ENCODE measurements at regions not wholly inside any gene's neighbourhood (a gene's known extent, or its start where the extent isn't known, plus 50 kb on each side); places are given as distances from the start of the nearest gene placed in this dataset.

- H3K27ac ChIP-seq: no peak overlapping the region
- in situ Hi-C loops (cut with MboI; ENCODE audit: low pct_unique_long_range_greater_than_20kb in 2 of 9, low sequenced_read_pairs in 9 of 9, unreplicated experiment in 9 of 9): no loop called here
- 24 to 100% (median 68%) methylated on average over 1 to 2 of the region's 2 CpGs; no CpG with 5 or more reads in 2 of the 10 experiments for WGBS, 10 experiments
- ATAC-seq (replicated peaks in 6 of 8): no peak
- H3K4me1 ChIP-seq (replicated peaks in 1 of 2): peaks cover 0 to 10% of the 10 kb centered on the region in 2 donors
- H3K4me3 ChIP-seq: no peak overlapping the region
Measured at GRCh38 chr12:19778797-19779196, 339.5 kb downstream of the AEBP2 start.

GRCh38 chr12:19779395-19780056 is 340.2 kb downstream of the AEBP2 start:
- 17 to 75% (median 50%) methylated on average over 1 to 2 of the region's 10 CpGs; no CpG with 5 or more reads in 6 of the 10 experiments for WGBS, 10 experiments
- H3K27ac ChIP-seq: no peak overlapping the region
- in situ Hi-C loops (cut with MboI; ENCODE audit: low pct_unique_long_range_greater_than_20kb in 2 of 9, low sequenced_read_pairs in 9 of 9, unreplicated experiment in 9 of 9): no loop called here
- peak in 4 of 8 experiments; percentile 61 to 72 (median 66) for ATAC-seq (replicated peaks in 6 of 8)
- H3K4me1 ChIP-seq (replicated peaks in 1 of 2): peaks cover 0 to 10% of the 10 kb centered on the region in 2 donors
- H3K4me3 ChIP-seq: no peak overlapping the region

GRCh38 chr12:19780460-19780859 is 341.2 kb downstream of the AEBP2 start:
- in situ Hi-C loops (cut with MboI; ENCODE audit: low pct_unique_long_range_greater_than_20kb in 2 of 9, low sequenced_read_pairs in 9 of 9, unreplicated experiment in 9 of 9): no loop called here
- peaks cover 0 to 10% of the 10 kb centered on the region in 2 donors for H3K4me1 ChIP-seq (replicated peaks in 1 of 2)
- WGBS, 10 experiments: 43 to 100% (median 63%) methylated on average over 1 to 5 of the region's 6 CpGs; no CpG with 5 or more reads in 2 of the 10 experiments
- ATAC-seq (replicated peaks in 6 of 8): no peak
- H3K4me3 ChIP-seq: no peak overlapping the region
- no peak overlapping the region for H3K27ac ChIP-seq

GRCh38 chr12:19783547-19784444 is 344.5 kb downstream of the AEBP2 start:
- peaks cover 0 to 8% of the 10 kb centered on the region in 2 donors for H3K4me1 ChIP-seq (replicated peaks in 1 of 2)
- H3K27ac ChIP-seq: no peak overlapping the region
- H3K4me3 ChIP-seq: no peak overlapping the region
- no peak for ATAC-seq (replicated peaks in 6 of 8)
- WGBS, 10 experiments: 40 to 81% (median 60%) methylated on average over 1 to 8 of the region's 29 CpGs; no CpG with 5 or more reads in 7 of the 10 experiments
- in situ Hi-C loops (cut with MboI; ENCODE audit: low pct_unique_long_range_greater_than_20kb in 2 of 9, low sequenced_read_pairs in 9 of 9, unreplicated experiment in 9 of 9): no loop called here

GRCh38 chr12:19792028-19792427 is 352.7 kb downstream of the AEBP2 start:
- in situ Hi-C loops (cut with MboI; ENCODE audit: low pct_unique_long_range_greater_than_20kb in 2 of 9, low sequenced_read_pairs in 9 of 9, unreplicated experiment in 9 of 9): no loop called here
- no peak overlapping the region for H3K4me3 ChIP-seq
- ATAC-seq (replicated peaks in 6 of 8): no peak

GRCh38 chr12:19794116-19794515 is 354.8 kb downstream of the AEBP2 start:
- WGBS, 10 experiments: 7 to 100% (median 67%) methylated on average over 1 of the region's 1 CpG; no CpG with 5 or more reads in 1 of the 10 experiments
- Histone ChIP-seq H3K27ac (no peak overlapping the region), H3K4me1 (replicated peaks in 1 of 2) (no peaks in the 10 kb centered on the region), H3K4me3 (no peak overlapping the region)
- no peak for ATAC-seq (replicated peaks in 6 of 8)
- in situ Hi-C loops (cut with MboI; ENCODE audit: low pct_unique_long_range_greater_than_20kb in 2 of 9, low sequenced_read_pairs in 9 of 9, unreplicated experiment in 9 of 9): no loop called here

More at GRCh38 chr12:19792028-19792427, 352.7 kb downstream of the AEBP2 start:
- Histone ChIP-seq H3K4me1 (replicated peaks in 1 of 2) (no peaks in the 10 kb centered on the region), H3K27ac (no peak overlapping the region)

GRCh38 chr12:19799216-19799615 is 359.9 kb downstream of the AEBP2 start:
- H3K4me3 ChIP-seq: no peak overlapping the region
- ATAC-seq (replicated peaks in 6 of 8): no peak
- 55 to 98% (median 80%) methylated on average over 2 to 6 of the region's 7 CpGs; no CpG with 5 or more reads in 1 of the 10 experiments for WGBS, 10 experiments
- no peak overlapping the region for H3K27ac ChIP-seq
- in situ Hi-C loops (cut with MboI; ENCODE audit: low pct_unique_long_range_greater_than_20kb in 2 of 9, low sequenced_read_pairs in 9 of 9, unreplicated experiment in 9 of 9): no loop called here
- no peaks in the 10 kb centered on the region for H3K4me1 ChIP-seq (replicated peaks in 1 of 2)

- ATAC-seq (replicated peaks in 6 of 8): no peak
- WGBS, 10 experiments: 80 to 100% (median 94%) methylated on average over 1 to 5 of the region's 5 CpGs; no CpG with 5 or more reads in 1 of the 10 experiments
- in situ Hi-C loops (cut with MboI; ENCODE audit: low pct_unique_long_range_greater_than_20kb in 2 of 9, low sequenced_read_pairs in 9 of 9, unreplicated experiment in 9 of 9): no loop called here
- H3K4me3 ChIP-seq: no peak overlapping the region
- no peak overlapping the region for H3K27ac ChIP-seq
- no peaks in the 10 kb centered on the region for H3K4me1 ChIP-seq (replicated peaks in 1 of 2)
Measured at GRCh38 chr12:19799895-19800602, 360.8 kb downstream of the AEBP2 start.

- WGBS, 10 experiments: 45 to 100% (median 87%) methylated on average over 2 to 4 of the region's 4 CpGs; no CpG with 5 or more reads in 2 of the 10 experiments
Measured at GRCh38 chr12:19800884-19801283, 361.6 kb downstream of the AEBP2 start.

GRCh38 chr12:19801941-19802340 is 362.6 kb downstream of the AEBP2 start:
- no peak overlapping the region for H3K4me3 ChIP-seq
- H3K27ac ChIP-seq: no peak overlapping the region
- WGBS, 10 experiments: 57 to 100% (median 95%) methylated on average over 2 to 4 of the region's 4 CpGs; no CpG with 5 or more reads in 4 of the 10 experiments
- ATAC-seq (replicated peaks in 6 of 8): no peak
- in situ Hi-C loops (cut with MboI; ENCODE audit: low pct_unique_long_range_greater_than_20kb in 2 of 9, low sequenced_read_pairs in 9 of 9, unreplicated experiment in 9 of 9): no loop called here
- no peaks in the 10 kb centered on the region for H3K4me1 ChIP-seq (replicated peaks in 1 of 2)

More at GRCh38 chr12:19800884-19801283, 361.6 kb downstream of the AEBP2 start:
- in situ Hi-C loops (cut with MboI; ENCODE audit: low pct_unique_long_range_greater_than_20kb in 2 of 9, low sequenced_read_pairs in 9 of 9, unreplicated experiment in 9 of 9): no loop called here
- Histone ChIP-seq H3K27ac (no peak overlapping the region), H3K4me3 (no peak overlapping the region), H3K4me1 (replicated peaks in 1 of 2) (no peaks in the 10 kb centered on the region)
- no peak for ATAC-seq (replicated peaks in 6 of 8)

GRCh38 chr12:19802915-19803314 is 363.6 kb downstream of the AEBP2 start:
- in situ Hi-C loops (cut with MboI; ENCODE audit: low pct_unique_long_range_greater_than_20kb in 2 of 9, low sequenced_read_pairs in 9 of 9, unreplicated experiment in 9 of 9): no loop called here
- no peak overlapping the region for H3K27ac ChIP-seq
- no peaks in the 10 kb centered on the region for H3K4me1 ChIP-seq (replicated peaks in 1 of 2)
- no peak for ATAC-seq (replicated peaks in 6 of 8)
- 57 to 100% (median 85%) methylated on average over 1 to 2 of the region's 2 CpGs; no CpG with 5 or more reads in 1 of the 10 experiments for WGBS, 10 experiments
- no peak overlapping the region for H3K4me3 ChIP-seq

GRCh38 chr12:19804737-19805136 is 365.4 kb downstream of the AEBP2 start:
- 0 to 100% (median 83%) methylated on average over 1 of the region's 1 CpG; no CpG with 5 or more reads in 2 of the 10 experiments for WGBS, 10 experiments
- Histone ChIP-seq H3K4me1 (replicated peaks in 1 of 2) (no peaks in the 10 kb centered on the region), H3K27ac (no peak overlapping the region), H3K4me3 (no peak overlapping the region)
- ATAC-seq (replicated peaks in 6 of 8): no peak
- in situ Hi-C loops (cut with MboI; ENCODE audit: low pct_unique_long_range_greater_than_20kb in 2 of 9, low sequenced_read_pairs in 9 of 9, unreplicated experiment in 9 of 9): no loop called here

- in situ Hi-C loops (cut with MboI; ENCODE audit: low pct_unique_long_range_greater_than_20kb in 2 of 9, low sequenced_read_pairs in 9 of 9, unreplicated experiment in 9 of 9): no loop called here
- no peak overlapping the region for H3K4me3 ChIP-seq
- H3K27ac ChIP-seq: no peak overlapping the region
- H3K4me1 ChIP-seq (replicated peaks in 1 of 2): no peaks in the 10 kb centered on the region
- ATAC-seq (replicated peaks in 6 of 8): no peak
- 32 to 85% (median 71%) methylated on average over 1 to 2 of the region's 2 CpGs; no CpG with 5 or more reads in 1 of the 10 experiments for WGBS, 10 experiments
Measured at GRCh38 chr12:19808371-19808770, 369.1 kb downstream of the AEBP2 start.
